Stomach (tissue), 8 donors: ENCODE measurements at regions not wholly inside any gene's neighbourhood (a gene's known extent, or its start where the extent isn't known, plus 50 kb on each side); places are given as distances from the start of the nearest gene placed in this dataset.
A peak's percentile ranks its signal among the peaks of the same experiment; 100 is the strongest.

Experiments used
- DNase-seq, 2 donors: peaks; one replicate each; pipeline versions ENCODE4 v3.0.0 to v3.0.0-alpha.2; 2013 to 2019
- H3K27ac ChIP-seq, 5 donors: fragments of 200-600 bp in 4 of 5; sonication (generic) in 4 of 5; one replicate each; pipeline ENCODE4 v1.5.1; 2013 to 2019; ENCODE audit warnings: mild to moderate bottlenecking in 1 of 5, moderate library complexity in 1 of 5
- H3K27me3 ChIP-seq, 3 donors: fragments of 200-600 bp; sonication (generic); one replicate each; pipeline ENCODE4 v1.5.1; 2017 to 2019; ENCODE audit warnings: mixed run types in 1 of 3
- H3K36me3 ChIP-seq, 4 donors: fragments of 200-600 bp; sonication (generic); 1 replicate in 3 of 4; 2 replicates in 1 of 4; pipeline ENCODE4 v1.5.1; 2016 to 2019
- H3K4me1 ChIP-seq, 4 donors: fragments of 200-600 bp; sonication (generic); one replicate each; pipeline ENCODE4 v1.5.1; 2016 to 2019
- H3K4me3 ChIP-seq, 4 donors: fragments of 200-600 bp; sonication (generic) in 3 of 4; one replicate each; pipeline ENCODE4 v1.5.1; 2016 to 2019; ENCODE audit warnings: mild to moderate bottlenecking in 1 of 4
- H3K9me3 ChIP-seq, 4 donors: fragments of 200-600 bp; sonication (generic); one replicate each; pipeline ENCODE4 v1.5.1; 2016 to 2019
- CTCF ChIP-seq, 7 experiments: fragments of 450-650 bp in 4 of 7; fragments of 200-600 bp in 3 of 7; sonication (generic) in 3 of 7; IDR thresholded peaks; one replicate each; pipeline ENCODE4 v1.5.1; 2016 to 2019; ENCODE audit warnings: antibody characterized with exemption in 7 of 7, control low read depth in 2 of 7, mild to moderate bottlenecking in 1 of 7
- EP300 ChIP-seq: sonication (generic); formaldehyde crosslinking; IDR thresholded peaks from one replicate; pipeline ENCODE4 v1.6.1; 2017; ENCODE audit warnings: antibody characterized with exemption
- POLR2A ChIP-seq, 4 donors: fragments of 450-650 bp; IDR thresholded peaks; one replicate each; pipeline ENCODE4 v1.6.1; 2016; ENCODE audit warnings: antibody characterized with exemption in 4 of 4, control low read depth in 2 of 4, mild to moderate bottlenecking in 1 of 4, moderate library complexity in 1 of 4
- POLR2AphosphoS5 ChIP-seq, 3 donors: sonication (generic); formaldehyde crosslinking; IDR thresholded peaks; one replicate each; pipeline ENCODE4 v1.6.1; 2016; ENCODE audit warnings: antibody characterized with exemption in 3 of 3
- WGBS, 5 donors: extraction: QIAGEN DNeasy Blood & Tissue Kit in 3 of 5; methylation state at CpG; one replicate each; pipeline versions ENCODE4 v1.1.5 to v1.1.7; 2013 to 2018; 5-methylcytosine and 5-hydroxymethylcytosine counted together
- intact Hi-C: fragments of 100-400 bp; cut with DNase I; formaldehyde crosslinking; loops from one replicate; pipeline ENCODE4 v1.15.1; 2023; ENCODE audit warnings: low total_unique reads
- donor health status: healthy with polysubstance abuse.
- donor health status: Bipolar disorder and iron deficiency.
- donor health status: healthy.

DNA sequence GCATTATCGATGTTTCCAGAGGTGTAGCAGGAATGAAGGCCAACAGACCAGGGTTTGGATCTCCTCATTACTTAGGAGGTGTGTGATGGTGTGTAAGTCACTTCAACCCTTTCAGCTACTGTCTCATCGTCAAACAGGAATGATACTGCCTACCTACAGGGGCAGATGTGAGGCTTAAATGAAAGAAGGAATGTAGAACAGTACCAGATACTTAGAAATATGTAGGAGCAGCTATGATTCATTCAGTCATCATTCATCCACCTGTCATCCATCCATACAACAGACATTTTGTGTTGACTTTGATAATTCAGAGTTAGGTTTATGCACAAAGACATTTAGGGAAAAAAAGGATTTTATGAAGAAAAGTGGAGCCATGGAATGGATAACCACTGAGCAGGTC lies 486.9 kb upstream of the DAB1 start:
- H3K27ac ChIP-seq: no peak overlapping the region
- no peak overlapping the region for H3K4me3 ChIP-seq
- intact Hi-C loops: no loop called here
- DNase-seq: no peak
- 64 to 79% (median 72%) methylated on average over 2 of the region's 2 CpGs for WGBS, 5 donors
- no peaks in the 10 kb centered on the region for H3K27me3 ChIP-seq
- no peaks in the 10 kb centered on the region for H3K36me3 ChIP-seq
- no peaks in the 10 kb centered on the region for H3K9me3 ChIP-seq
- H3K4me1 ChIP-seq: no peaks in the 10 kb centered on the region
- TF ChIP-seq CTCF (IDR thresholded peaks at IDR 0.05): no peak
- TF ChIP-seq POLR2AphosphoS5 (IDR thresholded peaks at IDR 0.05): no peak
- TF ChIP-seq EP300: no peak
- TF ChIP-seq POLR2A (IDR thresholded peaks at IDR 0.05): no peak

DNA sequence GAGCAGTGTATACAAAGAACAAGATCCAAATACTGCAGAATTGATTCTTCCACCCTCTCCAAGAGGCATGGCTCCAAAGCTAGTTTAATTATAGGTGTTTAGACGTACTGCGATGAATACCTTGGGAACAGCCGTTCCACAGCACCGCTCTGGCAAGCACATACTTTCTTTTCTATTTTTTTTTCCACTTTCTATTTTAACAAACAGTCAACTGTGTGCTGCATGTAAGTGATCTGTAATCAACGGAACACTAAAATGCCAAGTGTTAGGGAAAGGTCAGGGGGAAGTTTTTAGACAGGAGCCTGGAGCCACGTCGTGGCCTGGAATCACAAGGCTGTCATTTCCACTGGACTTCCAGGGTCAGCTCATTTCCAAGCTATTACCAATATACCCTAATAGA lies 486.4 kb upstream of the DAB1 start:
- no peak for DNase-seq
- intact Hi-C loops: no loop called here
- Histone ChIP-seq H3K27ac (no peak overlapping the region), H3K4me1 (no peaks in the 10 kb centered on the region), H3K36me3 (no peaks in the 10 kb centered on the region), H3K9me3 (no peaks in the 10 kb centered on the region), H3K27me3 (no peaks in the 10 kb centered on the region), H3K4me3 (no peak overlapping the region)
- TF ChIP-seq EP300: no peak
- TF ChIP-seq CTCF (IDR thresholded peaks at IDR 0.05): no peak
- TF ChIP-seq POLR2AphosphoS5 (IDR thresholded peaks at IDR 0.05): no peak
- TF ChIP-seq POLR2A (IDR thresholded peaks at IDR 0.05): no peak
- WGBS, 5 donors: 69 to 86% (median 78%) methylated on average over 7 of the region's 7 CpGs

GRCh38 chr1:57908147-57908890 lies 484.5 kb upstream of the DAB1 start:
- no peaks in the 10 kb centered on the region for H3K36me3 ChIP-seq
- DNase-seq: peak in 1 of 2 donors; percentile 16
- TF ChIP-seq POLR2AphosphoS5 (IDR thresholded peaks at IDR 0.05) (no peak), CTCF (IDR thresholded peaks at IDR 0.05) (no peak), EP300 (no peak), POLR2A (IDR thresholded peaks at IDR 0.05) (no peak)
- intact Hi-C loops: no loop called here
- H3K27me3 ChIP-seq: no peaks in the 10 kb centered on the region
- no peak overlapping the region for H3K27ac ChIP-seq
- no peak overlapping the region for H3K4me3 ChIP-seq
- H3K4me1 ChIP-seq: no peaks in the 10 kb centered on the region
- 64 to 83% (median 71%) methylated on average over 5 to 6 of the region's 6 CpGs for WGBS, 5 donors
- no peaks in the 10 kb centered on the region for H3K9me3 ChIP-seq

GRCh38 chr1:57901208-57901919 lies 477.5 kb upstream of the DAB1 start:
- no peaks in the 10 kb centered on the region for H3K9me3 ChIP-seq
- no peak overlapping the region for H3K27ac ChIP-seq
- no peaks in the 10 kb centered on the region for H3K4me1 ChIP-seq
- H3K27me3 ChIP-seq: no peaks in the 10 kb centered on the region
- WGBS, 5 donors: 68 to 77% (median 75%) methylated on average over 7 of the region's 7 CpGs
- intact Hi-C loops: no loop called here
- H3K4me3 ChIP-seq: no peak overlapping the region
- TF ChIP-seq POLR2A (IDR thresholded peaks at IDR 0.05) (no peak), POLR2AphosphoS5 (IDR thresholded peaks at IDR 0.05) (no peak), CTCF (IDR thresholded peaks at IDR 0.05) (no peak), EP300 (no peak)
- no peaks in the 10 kb centered on the region for H3K36me3 ChIP-seq
- no peak for DNase-seq
